ENCODE measurements at regions not wholly inside any gene's neighbourhood (a gene's known extent, or its start where the extent isn't known, plus 50 kb on each side); places are given as distances from the start of the nearest gene placed in this dataset.

- CTCF ChIA-PET = interaction anchor here (0.9 kb wide), 1 partner anchor 9 kb away, joined by 4 read pairs; no protein-coding TSS in a partner anchor
- no peak for DNase-seq (ENCODE audit: low read depth, low spot score)
- no TSS peak for BruUV-seq (replicated peaks)
These were observed 90.3 kb upstream of the ZNF438 start for GRCh38 chr10:31121757-31122577.

GRCh38 chr10:31123946-31124345 is 92.3 kb upstream of the ZNF438 start:
- Histone ChIP-seq H3K4me1 (ENCODE audit: control insufficient read depth in 1 of 2, insufficient read depth in 2 of 2, low read length in 2 of 2) (0 out of 4 replicates have a peak, but pooled peaks cover 0 to under 1% of the 10 kb centered on the region in 2 experiments), H3K27me3 (ENCODE audit: insufficient read depth, low read length) (no peaks in the 10 kb centered on the region), H3K9ac (ENCODE audit: low read length) (no peak overlapping the region), H2AFZ (ENCODE audit: low read depth, low read length, poor library complexity, severe bottlenecking) (no peak overlapping the region), H4K20me1 (ENCODE audit: insufficient read depth) (no peaks in the 10 kb centered on the region), H3K9me3 (ENCODE audit: control insufficient read depth in 1 of 2, insufficient read depth in 1 of 2, low read depth in 1 of 2, low read length in 2 of 2) (no peaks in the 10 kb centered on the region), H3K27ac (ENCODE audit: low read depth, low read length) (no peak overlapping the region), H3K36me3 (ENCODE audit: control insufficient read depth in 1 of 2, insufficient read depth in 2 of 2, low read length in 2 of 2) (no peaks in the 10 kb centered on the region), H3K79me2 (ENCODE audit: insufficient read depth, low read length) (no peaks in the 10 kb centered on the region), H3K4me2 (ENCODE audit: low read length) (no peak overlapping the region), H3K9me2 (ENCODE audit: insufficient read depth) (no peaks in the 10 kb centered on the region), H3K4me3 (replicated peaks in 1 of 2; ENCODE audit: low read depth in 1 of 2, low read length in 2 of 2) (no peak overlapping the region)
- ATAC-seq (no peak), DNase-seq (ENCODE audit: low read depth, low spot score) (no peak)
- no TSS peak for BruUV-seq (replicated peaks)
- intact Hi-C loops (cut with micrococcal nuclease) = no loop called here
- TF ChIP-seq ELF1 (IDR thresholded peaks at IDR 0.05; ENCODE audit: borderline replicate concordance, low read depth) (no peak), FOSL1 (IDR thresholded peaks at IDR 0.05; ENCODE audit: low read depth) (no peak), JUND (IDR thresholded peaks at IDR 0.05) (no peak), EZH2phosphoT487 (IDR thresholded peaks at IDR 0.05; ENCODE audit: borderline replicate concordance) (no peak)
- TF ChIP-seq, protein P1, sequence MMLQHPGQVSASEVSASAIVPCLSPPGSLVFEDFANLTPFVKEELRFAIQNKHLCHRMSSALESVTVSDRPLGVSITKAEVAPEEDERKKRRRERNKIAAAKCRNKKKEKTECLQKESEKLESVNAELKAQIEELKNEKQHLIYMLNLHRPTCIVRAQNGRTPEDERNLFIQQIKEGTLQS (IDR thresholded peaks at IDR 0.05) = no peak
- POLR2A ChIA-PET = no interaction called here
- CTCF ChIA-PET = no interaction called here
- RAD21 ChIA-PET (ENCODE audit: low non-redundant PET in 1 of 2, low total read pairs in 2 of 2, uncharacterized antibody in 2 of 2, unreplicated experiment in 2 of 2) = no interaction called here

More at GRCh38 chr10:31121757-31122577, 90.3 kb upstream of the ZNF438 start:
- H3K9ac ChIP-seq (ENCODE audit: low read length) = no peak overlapping the region
- no peak for ATAC-seq
- H3K9me2 ChIP-seq (ENCODE audit: insufficient read depth) = no peaks in the 10 kb centered on the region
- no peaks in the 10 kb centered on the region for H3K9me3 ChIP-seq (ENCODE audit: control insufficient read depth in 1 of 2, insufficient read depth in 1 of 2, low read depth in 1 of 2, low read length in 2 of 2)
- H3K4me2 ChIP-seq (ENCODE audit: low read length) = no peak overlapping the region
- H4K20me1 ChIP-seq (ENCODE audit: insufficient read depth) = no peaks in the 10 kb centered on the region
- no peak overlapping the region for H2AFZ ChIP-seq (ENCODE audit: low read depth, low read length, poor library complexity, severe bottlenecking)
- H3K79me2 ChIP-seq (ENCODE audit: insufficient read depth, low read length) = no peaks in the 10 kb centered on the region
- ChIA-PET POLR2A (no interaction called here), RAD21 (ENCODE audit: low non-redundant PET in 1 of 2, low total read pairs in 2 of 2, uncharacterized antibody in 2 of 2, unreplicated experiment in 2 of 2) (no interaction called here)
- intact Hi-C loops (cut with micrococcal nuclease) = no loop called here
- H3K36me3 ChIP-seq (ENCODE audit: control insufficient read depth in 1 of 2, insufficient read depth in 2 of 2, low read length in 2 of 2) = no peaks in the 10 kb centered on the region
- H3K27me3 ChIP-seq (ENCODE audit: insufficient read depth, low read length) = no peaks in the 10 kb centered on the region
- H3K4me1 ChIP-seq (ENCODE audit: control insufficient read depth in 1 of 2, insufficient read depth in 2 of 2, low read length in 2 of 2) = no peaks in the 10 kb centered on the region; a peak in 1 of 4 replicates
- H3K27ac ChIP-seq (ENCODE audit: low read depth, low read length) = no peak overlapping the region
- no peak overlapping the region for H3K4me3 ChIP-seq (replicated peaks in 1 of 2; ENCODE audit: low read depth in 1 of 2, low read length in 2 of 2)
- TF ChIP-seq JUND (IDR thresholded peaks at IDR 0.05) (no peak), POLR2A (IDR thresholded peaks at IDR 0.05; ENCODE audit: borderline replicate concordance, extremely low read depth, insufficient read depth, insufficient read length) (no peak), ELF1 (IDR thresholded peaks at IDR 0.05; ENCODE audit: borderline replicate concordance, low read depth) (no peak), CBX3 (IDR thresholded peaks at IDR 0.05; ENCODE audit: low read depth) (no peak), SIN3A (IDR thresholded peaks at IDR 0.05; ENCODE audit: low read depth) (no peak), EZH2 (IDR thresholded peaks at IDR 0.05) (no peak)
- TF ChIP-seq, protein P2, sequence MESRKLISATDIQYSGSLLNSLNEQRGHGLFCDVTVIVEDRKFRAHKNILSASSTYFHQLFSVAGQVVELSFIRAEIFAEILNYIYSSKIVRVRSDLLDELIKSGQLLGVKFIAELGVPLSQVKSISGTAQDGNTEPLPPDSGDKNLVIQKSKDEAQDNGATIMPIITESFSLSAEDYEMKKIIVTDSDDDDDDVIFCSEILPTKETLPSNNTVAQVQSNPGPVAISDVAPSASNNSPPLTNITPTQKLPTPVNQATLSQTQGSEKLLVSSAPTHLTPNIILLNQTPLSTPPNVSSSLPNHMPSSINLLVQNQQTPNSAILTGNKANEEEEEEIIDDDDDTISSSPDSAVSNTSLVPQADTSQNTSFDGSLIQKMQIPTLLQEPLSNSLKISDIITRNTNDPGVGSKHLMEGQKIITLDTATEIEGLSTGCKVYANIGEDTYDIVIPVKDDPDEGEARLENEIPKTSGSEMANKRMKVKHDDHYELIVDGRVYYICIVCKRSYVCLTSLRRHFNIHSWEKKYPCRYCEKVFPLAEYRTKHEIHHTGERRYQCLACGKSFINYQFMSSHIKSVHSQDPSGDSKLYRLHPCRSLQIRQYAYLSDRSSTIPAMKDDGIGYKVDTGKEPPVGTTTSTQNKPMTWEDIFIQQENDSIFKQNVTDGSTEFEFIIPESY (IDR thresholded peaks at IDR 0.05; ENCODE audit: extremely low read depth, insufficient replicate concordance, low read length) = no peak
